Epithelial cell of proximal tubule (primary cell): ENCODE measurements at regions not wholly inside any gene's neighbourhood (a gene's known extent, or its start where the extent isn't known, plus 50 kb on each side); places are given as distances from the start of the nearest gene placed in this dataset.

Source experiments
- DNase-seq: peaks from one replicate; pipeline ENCODE4 v3.0.0-alpha.2; 2011; ENCODE audit warnings: low read depth
- H3K4me3 ChIP-seq: 2 replicates; pipeline ENCODE4 v1.5.1; 2011; ENCODE audit warnings: low read depth, mild to moderate bottlenecking, low read length
- TF ChIP-seq, protein P1 (sequence below): conservative IDR thresholded peaks from 2 replicates; pipeline ENCODE4 v1.5.1; 2012; ENCODE audit warnings: low read depth, mild to moderate bottlenecking, low read length

DNA sequence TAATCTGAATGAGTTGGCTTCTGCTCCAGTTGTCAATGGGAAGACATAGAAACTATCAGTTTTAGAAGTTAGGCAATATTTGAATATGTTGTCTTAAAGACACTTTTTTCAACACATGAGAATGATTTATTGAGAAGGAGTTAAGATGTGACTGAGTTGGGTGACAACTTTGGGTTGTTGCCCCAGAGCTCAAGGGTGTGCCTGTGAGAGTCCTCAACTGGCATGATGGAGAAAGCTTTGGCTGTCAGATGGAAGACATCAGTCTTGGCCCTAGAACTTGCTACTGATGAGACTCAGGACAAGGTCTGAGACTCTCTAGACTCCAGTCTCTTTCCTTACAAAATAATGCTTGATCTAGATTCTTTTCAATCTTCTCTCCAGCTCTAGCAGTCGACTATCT is 69.0 kb upstream of the CTAGE1 start:
- no peak overlapping the region for H3K4me3 ChIP-seq
- DNase-seq, result no peak
- TF ChIP-seq, protein P1, sequence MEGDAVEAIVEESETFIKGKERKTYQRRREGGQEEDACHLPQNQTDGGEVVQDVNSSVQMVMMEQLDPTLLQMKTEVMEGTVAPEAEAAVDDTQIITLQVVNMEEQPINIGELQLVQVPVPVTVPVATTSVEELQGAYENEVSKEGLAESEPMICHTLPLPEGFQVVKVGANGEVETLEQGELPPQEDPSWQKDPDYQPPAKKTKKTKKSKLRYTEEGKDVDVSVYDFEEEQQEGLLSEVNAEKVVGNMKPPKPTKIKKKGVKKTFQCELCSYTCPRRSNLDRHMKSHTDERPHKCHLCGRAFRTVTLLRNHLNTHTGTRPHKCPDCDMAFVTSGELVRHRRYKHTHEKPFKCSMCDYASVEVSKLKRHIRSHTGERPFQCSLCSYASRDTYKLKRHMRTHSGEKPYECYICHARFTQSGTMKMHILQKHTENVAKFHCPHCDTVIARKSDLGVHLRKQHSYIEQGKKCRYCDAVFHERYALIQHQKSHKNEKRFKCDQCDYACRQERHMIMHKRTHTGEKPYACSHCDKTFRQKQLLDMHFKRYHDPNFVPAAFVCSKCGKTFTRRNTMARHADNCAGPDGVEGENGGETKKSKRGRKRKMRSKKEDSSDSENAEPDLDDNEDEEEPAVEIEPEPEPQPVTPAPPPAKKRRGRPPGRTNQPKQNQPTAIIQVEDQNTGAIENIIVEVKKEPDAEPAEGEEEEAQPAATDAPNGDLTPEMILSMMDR, result no peak

DNA sequence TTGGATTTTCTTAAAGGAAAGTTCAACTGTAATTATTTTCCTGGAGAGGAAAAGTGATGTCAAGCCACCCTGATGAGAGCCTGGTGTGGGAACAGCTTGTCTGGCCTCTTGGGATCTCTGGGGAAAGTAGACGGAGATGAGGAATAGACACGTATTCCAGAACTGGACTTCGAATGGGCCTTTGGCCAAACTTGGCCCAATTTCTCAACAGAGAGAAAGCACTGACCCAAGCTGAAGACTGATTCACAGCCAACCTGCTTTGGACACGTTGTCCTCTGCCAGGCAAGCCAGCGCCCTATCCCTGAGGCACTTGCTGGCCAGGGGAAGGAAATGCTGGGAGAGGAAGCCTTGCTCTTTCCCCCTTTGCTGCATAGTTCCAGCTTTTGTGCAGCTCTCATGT is 70.8 kb upstream of the CTAGE1 start:
- H3K4me3 ChIP-seq, result no peak overlapping the region
- TF ChIP-seq, protein P1, result no peak
- no peak for DNase-seq

DNA sequence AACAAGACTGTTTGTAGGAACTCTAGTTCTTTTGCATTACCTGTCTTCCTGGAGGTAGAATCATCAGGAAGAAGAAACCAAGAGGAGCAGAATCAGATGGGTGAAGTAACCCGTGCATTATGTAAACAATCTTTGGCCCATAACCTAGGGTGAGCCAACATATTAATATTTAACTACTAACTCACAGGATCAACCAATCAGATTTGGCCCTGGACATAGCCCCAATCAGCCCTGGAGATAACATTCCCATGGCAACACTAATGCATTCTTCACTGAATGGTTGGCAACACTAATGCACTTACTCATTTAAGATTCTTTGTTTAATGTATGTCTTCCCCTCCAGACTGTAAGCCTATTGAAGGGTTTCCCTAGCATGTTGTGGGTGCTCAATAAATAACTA is 72.0 kb upstream of the CTAGE1 start:
- TF ChIP-seq, protein P1, result no peak
- no peak for DNase-seq
- H3K4me3 ChIP-seq, result no peak overlapping the region

DNA sequence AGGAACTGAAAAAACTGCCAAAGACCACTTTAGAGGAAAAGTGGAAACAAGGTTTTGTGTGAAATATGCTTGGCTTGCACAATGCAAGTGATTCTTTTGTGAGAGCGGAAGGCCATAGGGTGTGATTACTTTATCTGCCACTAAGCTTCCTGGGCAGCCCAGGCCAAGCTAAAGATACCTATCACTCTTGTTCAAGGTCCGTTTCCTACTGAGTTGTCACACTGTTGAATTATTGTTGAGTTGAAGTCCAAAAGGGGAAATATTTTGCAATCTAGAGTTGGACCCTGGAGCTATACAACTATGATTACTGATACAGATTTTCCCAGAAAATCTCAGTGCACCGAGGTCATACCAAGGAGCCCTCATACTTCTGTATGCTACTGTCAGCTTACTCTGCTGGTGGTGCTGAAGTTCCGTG is 72.7 kb upstream of the CTAGE1 start:
- H3K4me3 ChIP-seq, result no peak overlapping the region
- no peak for DNase-seq
- TF ChIP-seq, protein P1, result no peak

DNA sequence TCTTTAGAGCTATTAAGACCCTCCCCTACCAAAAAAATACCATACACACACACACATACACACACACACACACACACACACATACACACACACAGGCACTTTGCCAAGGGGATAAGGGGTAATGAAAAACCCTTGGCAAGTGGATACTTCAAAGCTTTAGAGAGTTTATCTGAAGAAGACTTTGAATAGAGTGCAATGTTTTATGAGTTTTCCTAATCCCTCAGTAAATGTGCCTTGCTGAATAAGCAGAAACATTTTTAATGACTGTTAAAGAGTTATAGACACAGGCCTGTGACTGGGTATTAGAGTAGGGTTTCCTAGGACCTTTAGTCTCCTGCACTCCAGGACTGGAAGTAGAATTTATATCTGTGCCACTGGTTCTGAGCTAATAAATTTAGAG is 75.5 kb upstream of the CTAGE1 start:
- TF ChIP-seq, protein P1, result no peak
- H3K4me3 ChIP-seq, result no peak overlapping the region
- DNase-seq, result no peak

DNA sequence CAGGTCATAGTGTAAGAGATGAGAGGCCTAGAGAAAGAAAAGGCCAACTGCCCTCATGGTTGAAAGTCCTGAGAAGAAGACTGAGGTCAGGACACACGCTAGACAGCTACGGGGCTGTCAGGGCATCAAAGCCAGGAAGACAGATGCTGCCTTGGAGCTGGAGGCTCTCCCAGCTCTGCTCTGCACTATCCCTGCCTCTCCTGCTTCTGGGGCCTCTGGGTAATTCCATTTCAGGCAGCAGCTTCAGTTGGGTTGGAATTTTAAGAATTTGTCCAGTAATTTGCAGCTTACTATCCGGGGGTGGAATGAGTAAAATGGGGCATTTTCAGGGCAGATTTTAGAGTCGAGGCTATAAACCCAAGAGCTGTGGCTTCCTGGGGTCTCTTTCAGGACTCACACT is 76.2 kb upstream of the CTAGE1 start:
- no peak overlapping the region for H3K4me3 ChIP-seq
- DNase-seq, result no peak
- TF ChIP-seq, protein P1, result no peak

DNA sequence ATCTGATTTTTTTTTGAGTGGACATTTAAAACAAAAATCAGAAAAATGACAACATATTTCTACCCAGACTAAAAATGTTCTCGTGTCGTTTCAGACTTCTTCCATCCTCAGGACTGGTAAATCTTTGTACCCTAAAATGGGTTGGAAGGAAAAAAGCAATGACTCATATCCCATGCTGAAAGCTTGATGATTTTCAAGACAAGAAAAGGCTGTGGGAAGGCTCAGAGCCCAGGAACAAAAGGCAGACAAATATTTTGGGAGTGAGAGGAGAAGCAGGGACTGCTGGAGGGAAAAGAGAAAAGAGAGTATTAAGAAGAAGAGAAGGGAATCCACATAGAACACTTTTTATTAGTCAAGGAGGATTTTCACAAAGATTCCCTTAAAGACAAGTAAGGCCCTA is 77.1 kb upstream of the CTAGE1 start:
- TF ChIP-seq, protein P1, result no peak

More for the DNA sequence above, 77.1 kb upstream of the CTAGE1 start:
- no peak for DNase-seq
- H3K4me3 ChIP-seq, result no peak overlapping the region
